Activated CD4-positive, alpha-beta memory T cell treated with anti-CD3 and anti-CD28 coated beads for 36 hours (primary cell): ENCODE measurements at regions not wholly inside any gene's neighbourhood (a gene's known extent, or its start where the extent isn't known, plus 50 kb on each side); places are given as distances from the start of the nearest gene placed in this dataset.

Source experiments
- CTCF ChIA-PET: fragments of 350-600 bp; sonication (Branson Sonifier 250); formaldehyde crosslinking; loops from one replicate; lab custom pipeline; 2021; ENCODE audit warnings: antibody characterized with exemption, inconsistent platforms; lab: Charles Lee
- POLR2A ChIA-PET: fragments of 350-600 bp; sonication (Branson Sonifier 250); formaldehyde crosslinking; loops from one replicate; lab custom pipeline; 2021; ENCODE audit warnings: antibody characterized with exemption; lab: Charles Lee
- DNase-seq: peaks from one replicate; pipeline ENCODE4 v3.0.0-alpha.2; 2020
- H3K27ac Mint-ChIP-seq: one replicate; pipeline ENCODE4 v1.8.0; 2021; ENCODE audit warnings: mixed read lengths
- H3K27me3 Mint-ChIP-seq: one replicate; pipeline ENCODE4 v1.8.0; 2021; ENCODE audit warnings: mixed read lengths
- H3K36me3 Mint-ChIP-seq: one replicate; pipeline ENCODE4 v1.8.0; 2021; ENCODE audit warnings: mixed read lengths
- H3K4me1 Mint-ChIP-seq: one replicate; pipeline ENCODE4 v1.8.0; 2021; ENCODE audit warnings: low read depth, mixed read lengths
- H3K4me3 Mint-ChIP-seq: one replicate; pipeline ENCODE4 v1.8.0; 2021; ENCODE audit warnings: mild to moderate bottlenecking, mixed read lengths
- H3K9me3 Mint-ChIP-seq: one replicate; pipeline ENCODE4 v1.8.0; 2021; ENCODE audit warnings: mixed read lengths
- intact Hi-C: fragments of 100-400 bp; cut with micrococcal nuclease; formaldehyde crosslinking; loops from one replicate; pipeline ENCODE4 v1.15.1; 2023

DNA sequence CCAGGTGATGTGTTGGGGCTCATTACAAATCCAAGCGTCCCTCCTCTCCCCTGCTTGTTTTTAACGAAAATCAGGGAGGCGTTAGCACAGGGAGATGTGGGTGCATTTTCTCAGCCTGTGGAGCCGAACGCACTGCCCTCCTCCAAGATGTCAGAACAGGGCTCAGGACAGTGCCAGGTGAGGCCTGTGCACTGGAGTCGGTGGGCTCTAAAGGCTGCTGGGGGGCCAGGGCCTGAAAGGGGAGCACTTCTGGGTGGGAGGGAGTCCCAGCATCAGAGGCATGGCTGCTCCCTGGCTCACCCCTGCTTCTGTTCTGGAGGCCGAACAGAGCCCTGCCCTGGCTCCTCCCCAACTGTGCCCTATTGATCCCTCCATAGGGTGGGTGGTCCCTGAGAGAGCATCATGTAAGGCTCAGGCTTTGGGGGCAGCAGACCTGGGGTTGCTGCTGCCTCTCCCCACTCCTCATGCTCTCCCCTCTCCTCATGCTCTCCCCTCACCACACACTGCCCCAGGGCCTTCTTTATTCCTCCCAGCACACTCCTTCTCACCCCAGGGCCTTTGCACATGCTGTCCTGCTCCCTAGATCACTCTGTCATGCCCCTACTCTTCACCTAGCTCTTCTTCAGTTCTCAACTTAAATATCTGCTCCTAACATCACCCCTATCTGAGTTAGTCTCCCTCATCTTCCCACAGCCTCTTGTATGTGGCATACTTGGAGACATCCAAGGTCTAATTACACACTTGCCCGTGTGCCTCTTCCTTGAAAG, 725.2 kb downstream of the PTPRU start:
- Mint-ChIP-seq H3K27ac (no peak overlapping the region), H3K9me3 (no peaks in the 10 kb centered on the region), H3K27me3 (peaks cover 15% of the 10 kb centered on the region), H3K4me1 (no peaks in the 10 kb centered on the region), H3K36me3 (no peaks in the 10 kb centered on the region), H3K4me3 (no peak overlapping the region)
- no peak for DNase-seq
- intact Hi-C loops = no loop called here
- CTCF ChIA-PET = no interaction called here
- POLR2A ChIA-PET = no interaction called here

DNA sequence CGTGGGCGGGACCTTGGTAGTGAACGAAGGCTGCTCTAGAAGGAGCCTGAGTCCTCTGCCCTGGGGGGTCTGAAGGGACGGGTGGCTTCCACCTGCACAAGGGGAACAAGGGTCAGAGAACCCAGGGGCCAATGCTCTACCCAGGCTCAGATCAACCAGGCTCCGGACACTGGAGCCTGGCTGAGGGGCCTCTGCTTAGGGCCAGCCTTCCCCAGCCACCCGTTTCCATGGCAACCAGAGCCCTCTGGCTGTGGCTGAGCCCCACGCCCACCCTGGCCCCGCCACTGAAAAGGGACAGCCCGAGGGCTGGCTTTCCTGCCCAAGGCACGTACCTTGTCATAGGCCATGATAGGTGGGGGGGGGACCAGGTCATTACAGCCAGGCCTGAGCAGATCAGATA, 724.6 kb downstream of the PTPRU start:
- Mint-ChIP-seq H3K9me3 (no peaks in the 10 kb centered on the region), H3K4me1 (no peaks in the 10 kb centered on the region), H3K27me3 (peaks cover 12% of the 10 kb centered on the region), H3K27ac (no peak overlapping the region), H3K36me3 (no peaks in the 10 kb centered on the region), H3K4me3 (no peak overlapping the region)
- POLR2A ChIA-PET = no interaction called here
- intact Hi-C loops = no loop called here
- CTCF ChIA-PET = no interaction called here
- no peak for DNase-seq

DNA sequence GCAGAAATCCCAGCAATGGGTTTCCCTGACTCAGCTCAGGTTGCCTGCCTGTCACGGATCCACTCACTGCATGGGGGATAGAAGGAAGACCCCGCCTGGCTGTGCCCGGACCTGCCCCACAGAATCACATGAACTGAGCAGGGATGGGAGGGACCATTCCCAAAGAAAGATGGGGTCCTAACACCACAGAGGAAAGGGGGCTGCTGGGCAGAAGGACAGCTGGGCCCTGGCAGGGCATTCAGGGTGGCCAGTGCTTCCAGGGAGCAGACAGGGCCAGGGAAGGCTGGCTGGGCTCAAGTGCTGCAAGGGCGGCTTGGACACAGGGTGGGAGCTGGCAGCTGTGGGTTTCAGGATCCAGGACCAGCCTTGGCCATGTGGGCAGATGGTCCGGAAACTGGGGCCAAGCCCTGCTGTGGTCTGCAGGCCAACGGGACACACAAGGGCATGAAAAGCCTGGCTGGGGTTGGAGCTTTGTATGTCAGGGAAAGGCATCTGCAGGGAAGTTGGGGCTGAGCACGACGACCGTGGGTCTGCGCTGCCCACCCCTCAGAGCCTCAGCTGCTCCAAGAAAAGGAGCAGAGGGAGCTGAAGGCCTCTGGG, 723.9 kb downstream of the PTPRU start:
- Mint-ChIP-seq H3K4me3 (no peak overlapping the region), H3K27ac (no peak overlapping the region), H3K36me3 (no peaks in the 10 kb centered on the region), H3K9me3 (no peaks in the 10 kb centered on the region), H3K4me1 (no peaks in the 10 kb centered on the region), H3K27me3 (peaks cover 12% of the 10 kb centered on the region)
- ChIA-PET POLR2A (no interaction called here), CTCF (no interaction called here)
- intact Hi-C loops = no loop called here
- no peak for DNase-seq

DNA sequence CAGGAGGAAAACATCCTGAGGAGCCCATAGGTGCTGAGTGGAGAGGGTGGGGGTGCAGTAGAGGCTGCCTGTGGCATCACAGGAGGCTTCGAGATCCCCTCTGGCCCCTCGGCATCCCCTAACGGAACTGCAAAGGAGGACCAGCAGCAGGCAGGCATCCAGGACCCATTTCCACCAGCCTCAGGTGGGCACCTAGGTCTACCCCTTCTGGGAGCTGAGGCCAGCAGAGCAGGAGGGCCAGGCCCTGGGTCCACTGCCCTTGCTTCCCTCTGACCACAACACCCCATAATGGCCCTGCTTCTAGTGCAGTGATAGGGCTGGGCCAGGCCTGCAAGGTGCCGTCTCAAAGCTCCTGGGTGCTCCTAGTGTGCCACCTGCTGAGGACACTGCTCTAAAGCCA, 723.0 kb downstream of the PTPRU start:
- no peaks in the 10 kb centered on the region for H3K36me3 Mint-ChIP-seq
- no peaks in the 10 kb centered on the region for H3K4me1 Mint-ChIP-seq
- no peak for DNase-seq
- peaks cover 8% of the 10 kb centered on the region for H3K27me3 Mint-ChIP-seq
- H3K9me3 Mint-ChIP-seq = no peaks in the 10 kb centered on the region
- H3K27ac Mint-ChIP-seq = no peak overlapping the region
- no peak overlapping the region for H3K4me3 Mint-ChIP-seq
- intact Hi-C loops = no loop called here
- CTCF ChIA-PET = no interaction called here
- POLR2A ChIA-PET = no interaction called here

DNA sequence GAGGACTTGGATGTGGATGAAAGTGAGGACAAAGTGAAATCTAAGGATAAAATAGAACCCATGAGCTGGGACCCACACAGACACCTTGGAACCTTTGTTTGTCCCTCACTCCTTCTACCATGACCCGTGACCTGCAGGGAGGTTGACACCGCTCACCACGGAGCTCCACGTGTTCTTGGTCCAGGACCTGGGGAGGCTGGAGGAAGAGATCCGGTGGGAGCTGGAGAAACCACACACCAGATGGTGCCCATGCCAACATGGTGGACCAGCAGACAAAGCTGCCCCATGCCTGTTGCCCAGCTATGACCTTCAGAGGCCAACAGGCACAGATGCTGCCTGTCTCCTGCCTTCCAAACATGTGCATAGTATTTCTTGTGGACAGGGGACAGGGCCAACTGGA, 721.9 kb downstream of the PTPRU start:
- intact Hi-C loops = no loop called here
- H3K27ac Mint-ChIP-seq = no peak overlapping the region
- H3K9me3 Mint-ChIP-seq = no peaks in the 10 kb centered on the region
- no peak overlapping the region for H3K4me3 Mint-ChIP-seq
- no peaks in the 10 kb centered on the region for H3K4me1 Mint-ChIP-seq
- peaks cover 10% of the 10 kb centered on the region for H3K27me3 Mint-ChIP-seq
- ChIA-PET POLR2A (no interaction called here), CTCF (interaction anchor here (0.5 to 0.6 kb wide), 2 partner anchors 58 to 129 kb away, joined by 3 to 6 read pairs; no protein-coding TSS in a partner anchor)
- DNase-seq = no peak
- no peaks in the 10 kb centered on the region for H3K36me3 Mint-ChIP-seq

DNA sequence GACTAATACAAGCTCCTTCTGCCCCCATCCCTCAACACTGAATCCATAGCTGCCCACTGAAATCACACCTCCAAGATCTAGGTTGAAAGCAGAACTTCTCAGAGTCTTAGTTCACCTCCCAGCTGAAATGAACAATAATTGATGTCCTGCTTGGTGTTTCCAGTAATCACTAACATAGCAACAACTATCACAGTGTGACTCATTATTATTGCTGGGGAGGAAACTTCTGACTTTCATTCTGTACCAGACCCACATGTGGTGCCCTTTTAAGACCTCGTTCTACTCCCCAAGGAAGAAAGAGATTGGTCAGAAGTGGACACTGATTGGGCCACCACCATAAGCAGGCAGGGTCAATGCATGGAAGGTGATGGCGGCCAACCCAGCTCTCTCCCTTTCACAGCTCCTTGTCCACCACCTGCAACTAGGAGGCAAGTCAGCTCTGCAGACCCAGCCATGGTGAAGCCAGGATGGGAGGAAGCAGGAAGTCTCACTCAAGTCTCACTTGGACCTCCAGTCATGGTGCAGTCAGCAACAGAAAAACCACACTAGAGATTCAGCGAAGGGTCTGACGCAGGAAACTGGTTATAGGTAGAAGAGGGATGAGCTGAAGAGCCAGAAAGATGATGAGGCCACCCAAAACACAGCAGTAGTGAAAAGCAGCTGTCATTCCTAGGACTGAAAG, 720.2 kb downstream of the PTPRU start:
- Mint-ChIP-seq H3K9me3 (no peaks in the 10 kb centered on the region), H3K4me1 (no peaks in the 10 kb centered on the region), H3K27ac (no peak overlapping the region), H3K36me3 (no peaks in the 10 kb centered on the region), H3K27me3 (peaks cover 7% of the 10 kb centered on the region), H3K4me3 (no peak overlapping the region)
- intact Hi-C loops = no loop called here
- ChIA-PET CTCF (interaction anchor here (1.4 kb wide), 1 partner anchor 253 kb away, joined by 3 read pairs; no protein-coding TSS in a partner anchor), POLR2A (no interaction called here)
- no peak for DNase-seq

DNA sequence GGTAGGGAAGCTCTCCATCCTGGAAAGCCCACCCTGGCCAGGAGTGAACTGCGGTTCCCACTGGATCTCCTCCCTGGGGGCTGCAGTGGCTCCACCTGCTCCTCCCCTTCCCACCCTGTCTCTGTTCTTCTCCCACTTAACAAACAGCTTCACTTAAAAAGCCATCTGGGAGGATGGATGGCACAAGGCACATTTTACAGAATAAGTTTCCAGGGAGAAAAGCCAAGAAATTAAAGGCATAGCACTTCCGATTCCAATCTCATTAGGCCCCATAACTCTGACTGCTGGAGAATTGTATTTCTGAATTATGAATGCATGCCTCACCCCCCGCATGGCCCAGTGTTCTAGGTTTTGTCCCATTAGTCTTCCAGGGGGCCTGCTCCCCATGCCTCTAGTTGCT, 718.3 kb downstream of the PTPRU start:
- no peaks in the 10 kb centered on the region for H3K4me1 Mint-ChIP-seq
- no peaks in the 10 kb centered on the region for H3K9me3 Mint-ChIP-seq
- intact Hi-C loops = no loop called here
- ChIA-PET CTCF (no interaction called here), POLR2A (no interaction called here)
- DNase-seq = no peak
- H3K36me3 Mint-ChIP-seq = no peaks in the 10 kb centered on the region
- peaks cover 5% of the 10 kb centered on the region for H3K27me3 Mint-ChIP-seq
- H3K27ac Mint-ChIP-seq = no peak overlapping the region
- no peak overlapping the region for H3K4me3 Mint-ChIP-seq

DNA sequence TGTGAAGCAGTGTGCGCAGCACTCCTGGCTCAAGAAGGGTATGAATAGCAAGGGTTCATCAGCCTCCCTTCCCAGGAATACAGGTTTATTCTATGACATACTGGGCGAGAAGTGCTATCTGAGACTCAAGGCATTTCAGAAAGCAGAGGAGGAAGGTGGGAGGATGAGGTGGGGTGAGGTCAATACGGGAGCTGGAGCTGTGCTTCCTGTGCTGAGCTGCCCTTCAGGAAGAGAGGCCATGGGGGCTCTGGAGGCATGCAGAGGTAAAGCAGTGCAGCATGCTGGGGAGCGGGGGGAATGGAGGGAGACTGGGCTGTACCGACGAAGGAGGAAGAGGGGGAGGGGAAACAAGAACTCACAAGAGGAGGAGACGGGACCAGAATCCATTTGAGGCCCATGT, 717.6 kb downstream of the PTPRU start:
- Mint-ChIP-seq H3K27me3 (peaks cover 5% of the 10 kb centered on the region), H3K27ac (no peak overlapping the region), H3K4me1 (no peaks in the 10 kb centered on the region), H3K4me3 (no peak overlapping the region), H3K36me3 (no peaks in the 10 kb centered on the region), H3K9me3 (no peaks in the 10 kb centered on the region)
- CTCF ChIA-PET = no interaction called here
- DNase-seq = no peak
- intact Hi-C loops = no loop called here
- POLR2A ChIA-PET = no interaction called here

DNA sequence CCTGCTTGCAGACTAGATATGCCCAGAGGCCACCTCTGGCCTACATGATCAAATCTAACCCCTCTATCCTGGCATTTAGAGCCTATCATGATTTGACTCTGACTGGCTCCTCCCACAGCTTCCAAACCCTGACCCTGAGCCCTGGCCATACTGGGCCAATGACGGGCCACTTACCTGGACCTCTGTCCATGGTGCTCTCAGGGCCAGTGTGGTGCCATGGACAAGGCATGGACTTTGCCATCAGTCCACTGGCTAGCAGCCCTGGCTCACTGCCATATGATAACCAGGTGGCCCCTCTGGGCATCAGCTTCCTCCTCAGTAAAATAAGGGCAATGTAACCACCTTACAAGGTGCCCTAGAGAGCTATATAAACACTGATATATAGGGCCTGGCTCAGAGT, 713.4 kb downstream of the PTPRU start:
- Mint-ChIP-seq H3K4me1 (no peaks in the 10 kb centered on the region), H3K4me3 (no peak overlapping the region), H3K27me3 (peaks cover 15% of the 10 kb centered on the region), H3K27ac (no peak overlapping the region), H3K36me3 (no peaks in the 10 kb centered on the region), H3K9me3 (no peaks in the 10 kb centered on the region)
- DNase-seq = no peak
- intact Hi-C loops = no loop called here
- ChIA-PET CTCF (no interaction called here), POLR2A (no interaction called here)

DNA sequence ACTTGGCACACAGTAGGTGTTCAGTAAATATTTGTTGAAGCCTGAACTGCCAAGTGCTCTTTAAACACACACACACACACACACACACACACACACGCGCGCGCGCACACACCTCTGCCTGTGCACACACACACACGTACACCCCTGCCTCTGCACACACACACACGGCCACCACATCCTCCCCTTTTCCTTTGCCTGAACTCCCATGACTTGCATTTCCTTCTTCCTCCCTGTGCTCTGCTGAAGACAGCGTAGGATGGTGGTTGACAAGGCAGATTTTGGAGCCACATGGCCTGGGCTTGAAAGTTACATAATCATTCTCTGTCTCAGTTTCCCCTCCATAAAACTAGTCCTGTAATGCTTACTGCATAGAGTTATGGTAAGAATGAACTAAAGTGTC, 712.3 kb downstream of the PTPRU start:
- H3K27ac Mint-ChIP-seq = no peak overlapping the region
- no peaks in the 10 kb centered on the region for H3K4me1 Mint-ChIP-seq
- intact Hi-C loops = no loop called here
- DNase-seq = no peak
- no peaks in the 10 kb centered on the region for H3K36me3 Mint-ChIP-seq
- H3K27me3 Mint-ChIP-seq = peaks cover 10% of the 10 kb centered on the region
- CTCF ChIA-PET = no interaction called here
- POLR2A ChIA-PET = no interaction called here
- H3K9me3 Mint-ChIP-seq = no peaks in the 10 kb centered on the region
- no peak overlapping the region for H3K4me3 Mint-ChIP-seq

DNA sequence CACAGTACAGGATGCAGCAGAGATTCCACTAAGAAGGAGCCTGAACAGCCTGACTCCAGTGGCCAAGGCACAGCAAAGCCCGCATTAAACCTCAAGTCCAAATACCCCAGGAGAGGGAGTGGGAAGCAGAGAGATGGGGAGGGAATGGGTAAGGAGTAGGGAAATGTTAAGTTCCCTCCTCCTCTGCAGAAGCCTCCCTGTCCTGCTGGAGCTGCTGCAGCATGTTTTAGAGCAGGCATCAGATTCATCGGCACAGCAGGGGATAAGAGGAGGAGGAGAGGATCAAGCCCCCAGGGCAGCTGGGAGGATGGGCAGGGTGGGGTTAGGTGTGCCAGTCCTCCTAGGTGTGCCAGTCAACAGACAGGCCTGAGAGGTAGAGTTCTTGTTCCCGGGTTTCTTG, 709.7 kb downstream of the PTPRU start:
- DNase-seq = no peak
- Mint-ChIP-seq H3K27ac (no peak overlapping the region), H3K4me1 (no peaks in the 10 kb centered on the region), H3K4me3 (no peak overlapping the region), H3K27me3 (peaks cover 10% of the 10 kb centered on the region), H3K36me3 (no peaks in the 10 kb centered on the region), H3K9me3 (no peaks in the 10 kb centered on the region)
- CTCF ChIA-PET = no interaction called here
- intact Hi-C loops = no loop called here
- POLR2A ChIA-PET = no interaction called here

DNA sequence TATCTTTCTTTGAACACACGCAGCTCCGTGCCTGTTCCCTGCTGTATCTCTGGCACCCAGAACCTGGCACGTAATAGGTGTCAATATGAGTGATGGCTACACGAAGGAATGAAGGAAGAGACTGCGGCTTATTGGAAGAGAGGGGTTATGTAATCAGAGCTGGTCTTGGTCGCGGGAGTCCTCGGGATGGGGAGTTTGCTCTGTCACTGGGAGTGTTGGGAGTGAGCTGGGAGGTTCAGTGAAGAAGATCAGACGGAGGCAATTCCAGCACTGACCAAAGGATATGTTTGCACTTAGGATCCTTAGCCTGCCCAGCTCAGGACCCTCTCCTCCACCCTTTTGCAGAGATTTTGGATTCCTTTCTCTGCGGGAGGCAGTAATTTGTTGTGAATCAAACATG, 709.1 kb downstream of the PTPRU start:
- Mint-ChIP-seq H3K36me3 (no peaks in the 10 kb centered on the region), H3K27ac (no peak overlapping the region), H3K27me3 (peaks cover 11% of the 10 kb centered on the region), H3K4me3 (no peak overlapping the region), H3K4me1 (no peaks in the 10 kb centered on the region), H3K9me3 (no peaks in the 10 kb centered on the region)
- POLR2A ChIA-PET = no interaction called here
- CTCF ChIA-PET = no interaction called here
- intact Hi-C loops = no loop called here
- DNase-seq = no peak
